ENCODE measurements at regions not wholly inside any gene's neighbourhood (a gene's known extent, or its start where the extent isn't known, plus 50 kb on each side); places are given as distances from the start of the nearest gene placed in this dataset.

- DNase-seq (ENCODE audit: low spot score in 2 of 2): no peak
- Mint-ChIP-seq H3K27ac (no peak overlapping the region), H3K36me3 (no peaks in the 10 kb centered on the region), H3K4me1 (no peaks in the 10 kb centered on the region), H3K27me3 (no peaks in the 10 kb centered on the region), H3K4me3 (no peak overlapping the region), H3K9me3 (peaks cover 7% of the 10 kb centered on the region)
- ATAC-seq (ENCODE audit: low read depth): no peak
Measured at GRCh38 chr17:71934520-71934919, 186.3 kb upstream of the SOX9 start.

- Mint-ChIP-seq H3K27ac (no peak overlapping the region), H3K9me3 (peaks cover 7% of the 10 kb centered on the region), H3K4me3 (no peak overlapping the region), H3K4me1 (no peaks in the 10 kb centered on the region), H3K27me3 (no peaks in the 10 kb centered on the region), H3K36me3 (no peaks in the 10 kb centered on the region)
- DNase-seq (ENCODE audit: low spot score in 2 of 2) (no peak), ATAC-seq (ENCODE audit: low read depth) (no peak)
Measured at GRCh38 chr17:71935341-71935740, 185.5 kb upstream of the SOX9 start.

- Mint-ChIP-seq H3K4me3 (no peak overlapping the region), H3K36me3 (no peaks in the 10 kb centered on the region), H3K27me3 (no peaks in the 10 kb centered on the region), H3K4me1 (no peaks in the 10 kb centered on the region), H3K27ac (no peak overlapping the region), H3K9me3 (peaks cover 5% of the 10 kb centered on the region)
- DNase-seq (ENCODE audit: low spot score in 2 of 2): no peak
- no peak for ATAC-seq (ENCODE audit: low read depth)
Measured at GRCh38 chr17:71936977-71937376, 183.8 kb upstream of the SOX9 start.

- Mint-ChIP-seq H3K4me3 (no peak overlapping the region), H3K27me3 (no peaks in the 10 kb centered on the region), H3K9me3 (peaks cover 5% of the 10 kb centered on the region), H3K4me1 (no peaks in the 10 kb centered on the region), H3K36me3 (no peaks in the 10 kb centered on the region), H3K27ac (no peak overlapping the region)
- ATAC-seq (ENCODE audit: low read depth) (no peak), DNase-seq (ENCODE audit: low spot score in 2 of 2) (no peak)
Measured at GRCh38 chr17:71937914-71938313, 182.9 kb upstream of the SOX9 start.

GRCh38 chr17:71938340-71939010 is 182.3 kb upstream of the SOX9 start:
- peaks cover 5% of the 10 kb centered on the region for H3K9me3 Mint-ChIP-seq
- H3K4me3 Mint-ChIP-seq: no peak overlapping the region
- H3K27ac Mint-ChIP-seq: no peak overlapping the region
- DNase-seq (ENCODE audit: low spot score in 2 of 2) (no peak), ATAC-seq (ENCODE audit: low read depth) (no peak)
- H3K36me3 Mint-ChIP-seq: no peaks in the 10 kb centered on the region
- H3K4me1 Mint-ChIP-seq: no peaks in the 10 kb centered on the region
- H3K27me3 Mint-ChIP-seq: no peaks in the 10 kb centered on the region

- no peaks in the 10 kb centered on the region for H3K27me3 Mint-ChIP-seq
- no peak overlapping the region for H3K4me3 Mint-ChIP-seq
- H3K9me3 Mint-ChIP-seq: peaks cover 9% of the 10 kb centered on the region
- no peak for ATAC-seq (ENCODE audit: low read depth)
- DNase-seq (ENCODE audit: low spot score in 2 of 2): no peak
- H3K27ac Mint-ChIP-seq: no peak overlapping the region
- H3K36me3 Mint-ChIP-seq: no peaks in the 10 kb centered on the region
- no peaks in the 10 kb centered on the region for H3K4me1 Mint-ChIP-seq
Measured at GRCh38 chr17:71941920-71942319, 178.9 kb upstream of the SOX9 start.

GRCh38 chr17:71942626-71943025 is 178.2 kb upstream of the SOX9 start:
- Mint-ChIP-seq H3K27me3 (no peaks in the 10 kb centered on the region), H3K9me3 (peaks cover 7% of the 10 kb centered on the region), H3K27ac (no peak overlapping the region), H3K36me3 (no peaks in the 10 kb centered on the region), H3K4me1 (no peaks in the 10 kb centered on the region), H3K4me3 (no peak overlapping the region)
- ATAC-seq (ENCODE audit: low read depth) (no peak), DNase-seq (ENCODE audit: low spot score in 2 of 2) (no peak)

- Mint-ChIP-seq H3K4me3 (no peak overlapping the region), H3K9me3 (peaks cover 7% of the 10 kb centered on the region), H3K27ac (no peak overlapping the region), H3K4me1 (no peaks in the 10 kb centered on the region), H3K36me3 (no peaks in the 10 kb centered on the region), H3K27me3 (no peaks in the 10 kb centered on the region)
- no peak for DNase-seq (ENCODE audit: low spot score in 2 of 2)
- no peak for ATAC-seq (ENCODE audit: low read depth)
Measured at GRCh38 chr17:71948703-71949422, 172.0 kb upstream of the SOX9 start.

- Mint-ChIP-seq H3K36me3 (no peaks in the 10 kb centered on the region), H3K9me3 (peaks cover 4% of the 10 kb centered on the region), H3K4me3 (no peak overlapping the region), H3K4me1 (no peaks in the 10 kb centered on the region), H3K27me3 (no peaks in the 10 kb centered on the region), H3K27ac (no peak overlapping the region)
- no peak for DNase-seq (ENCODE audit: low spot score in 2 of 2)
- no peak for ATAC-seq (ENCODE audit: low read depth)
Measured at GRCh38 chr17:71959154-71959553, 161.7 kb upstream of the SOX9 start.

GRCh38 chr17:71963351-71963750 is 157.5 kb upstream of the SOX9 start:
- no peaks in the 10 kb centered on the region for H3K27me3 Mint-ChIP-seq
- no peaks in the 10 kb centered on the region for H3K4me1 Mint-ChIP-seq
- H3K36me3 Mint-ChIP-seq: no peaks in the 10 kb centered on the region
- ATAC-seq (ENCODE audit: low read depth) (no peak), DNase-seq (ENCODE audit: low spot score in 2 of 2) (no peak)
- no peak overlapping the region for H3K27ac Mint-ChIP-seq
- H3K4me3 Mint-ChIP-seq: no peak overlapping the region
- H3K9me3 Mint-ChIP-seq: peaks cover 1% of the 10 kb centered on the region

- DNase-seq (ENCODE audit: low spot score in 2 of 2): no peak
- ATAC-seq (ENCODE audit: low read depth): no peak
- H3K4me3 Mint-ChIP-seq: no peak overlapping the region
- no peaks in the 10 kb centered on the region for H3K36me3 Mint-ChIP-seq
- H3K9me3 Mint-ChIP-seq: peaks cover 1% of the 10 kb centered on the region
- no peak overlapping the region for H3K27ac Mint-ChIP-seq
- H3K4me1 Mint-ChIP-seq: no peaks in the 10 kb centered on the region
- H3K27me3 Mint-ChIP-seq: no peaks in the 10 kb centered on the region
Measured at GRCh38 chr17:71963791-71964190, 157.0 kb upstream of the SOX9 start.

GRCh38 chr17:71964559-71964958 is 156.3 kb upstream of the SOX9 start:
- Mint-ChIP-seq H3K36me3 (no peaks in the 10 kb centered on the region), H3K9me3 (peaks cover 1% of the 10 kb centered on the region), H3K4me3 (no peak overlapping the region), H3K4me1 (no peaks in the 10 kb centered on the region), H3K27me3 (no peaks in the 10 kb centered on the region), H3K27ac (no peak overlapping the region)
- ATAC-seq (ENCODE audit: low read depth) (no peak), DNase-seq (ENCODE audit: low spot score in 2 of 2) (no peak)

- Mint-ChIP-seq H3K27ac (no peak overlapping the region), H3K4me1 (no peaks in the 10 kb centered on the region), H3K4me3 (no peak overlapping the region), H3K27me3 (no peaks in the 10 kb centered on the region), H3K9me3 (no peaks in the 10 kb centered on the region), H3K36me3 (no peaks in the 10 kb centered on the region)
- DNase-seq (ENCODE audit: low spot score in 2 of 2): no peak
- no peak for ATAC-seq (ENCODE audit: low read depth)
Measured at GRCh38 chr17:71966055-71966454, 154.8 kb upstream of the SOX9 start.

GRCh38 chr17:71966459-71967313 is 154.1 kb upstream of the SOX9 start:
- Mint-ChIP-seq H3K27me3 (no peaks in the 10 kb centered on the region), H3K4me3 (no peak overlapping the region), H3K9me3 (peaks cover 1% of the 10 kb centered on the region), H3K4me1 (no peaks in the 10 kb centered on the region), H3K27ac (no peak overlapping the region), H3K36me3 (no peaks in the 10 kb centered on the region)
- no peak for DNase-seq (ENCODE audit: low spot score in 2 of 2)
- no peak for ATAC-seq (ENCODE audit: low read depth)

Data from memory B cell (primary cell).